Stromal cell of bone marrow (primary cell): ENCODE measurements at regions not wholly inside any gene's neighbourhood (a gene's known extent, or its start where the extent isn't known, plus 50 kb on each side); places are given as distances from the start of the nearest gene placed in this dataset.
A peak's percentile ranks its signal among the peaks of the same experiment; 100 is the strongest.

Source experiments
- DNase-seq: peaks from one replicate; pipeline ENCODE4 v3.0.0-alpha.2; 2012; ENCODE audit warnings: low read depth

DNA sequence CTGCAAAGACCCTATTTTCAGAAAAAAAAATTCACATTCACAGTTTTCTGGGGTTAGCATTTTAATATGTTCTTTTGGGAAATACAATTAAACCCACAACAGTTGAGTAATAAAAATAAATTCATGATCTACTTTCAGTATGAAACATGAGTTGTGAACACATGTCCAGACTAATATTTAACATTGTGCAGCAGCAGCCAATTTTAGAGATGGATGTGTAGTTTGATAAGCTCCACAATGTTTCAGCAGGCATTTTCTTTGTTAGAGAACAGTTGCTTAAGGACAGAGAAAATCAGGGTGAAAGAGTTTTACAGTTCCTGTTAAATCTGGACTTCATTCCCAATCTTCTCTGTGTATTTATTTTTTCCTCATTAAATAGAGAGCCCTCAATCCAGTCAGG lies 519.5 kb downstream of the PIK3C3 start:
- no peak for DNase-seq

- no peak for DNase-seq
Measured at GRCh38 chr18:42475157-42475556, 520.1 kb downstream of the PIK3C3 start.

- DNase-seq: no peak
Measured at GRCh38 chr18:42477267-42477666, 522.2 kb downstream of the PIK3C3 start.

- no peak for DNase-seq
Measured at GRCh38 chr18:42480441-42480840, 525.4 kb downstream of the PIK3C3 start.

DNA sequence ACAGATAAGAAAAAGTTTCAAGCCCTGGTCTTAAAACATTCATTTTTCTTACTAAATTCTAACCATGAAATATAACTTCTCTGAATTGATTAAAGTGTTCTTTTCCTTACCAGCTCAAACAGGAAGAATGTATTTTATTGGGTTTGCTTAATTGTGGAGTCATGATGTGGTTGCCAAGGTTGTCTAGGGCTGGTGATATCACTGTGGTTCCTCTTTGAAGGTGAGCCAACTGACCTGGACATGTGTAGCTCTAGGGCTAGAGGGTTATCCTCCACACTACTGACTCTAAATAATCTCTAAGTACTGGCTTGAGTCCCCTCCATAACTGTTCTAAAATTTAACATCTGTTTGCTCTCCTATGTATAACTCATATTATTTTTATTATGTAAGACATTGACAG lies 529.6 kb downstream of the PIK3C3 start:
- no peak for DNase-seq

- DNase-seq: no peak
Measured at GRCh38 chr18:42486271-42486670, 531.2 kb downstream of the PIK3C3 start.

GRCh38 chr18:42508683-42509296 lies 553.8 kb downstream of the PIK3C3 start:
- no peak for DNase-seq

DNA sequence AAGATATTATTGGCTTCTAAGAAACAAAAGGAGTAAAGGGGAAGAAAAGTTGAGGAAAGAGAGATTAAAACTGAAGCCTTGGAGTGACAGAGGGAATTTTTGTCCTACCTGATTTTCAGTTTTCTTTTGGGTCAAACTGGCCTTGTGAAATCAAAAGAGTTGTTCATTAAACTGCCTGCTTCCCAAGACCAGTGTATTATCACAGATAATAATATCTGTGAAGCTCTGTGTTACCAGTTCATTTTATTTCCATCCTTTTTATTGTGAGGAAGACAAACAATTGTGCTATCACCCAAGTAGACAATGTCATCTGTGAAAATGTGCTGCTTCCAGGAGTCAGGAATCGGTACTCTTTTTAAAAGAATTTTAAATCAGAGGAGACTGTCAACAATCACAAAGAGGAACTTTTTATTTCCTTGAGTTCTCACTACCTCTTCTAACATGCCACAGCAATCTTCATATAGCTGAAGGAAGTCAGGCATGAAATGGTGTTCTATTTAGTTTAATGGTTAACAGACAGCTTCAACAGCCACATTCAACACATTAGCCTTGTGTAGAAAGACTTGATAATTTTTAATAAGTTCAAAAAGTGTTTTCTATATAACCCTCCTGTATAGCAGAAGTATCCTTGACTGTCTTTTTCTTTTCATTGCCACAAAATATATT lies 554.8 kb downstream of the PIK3C3 start:
- no peak for DNase-seq

DNA sequence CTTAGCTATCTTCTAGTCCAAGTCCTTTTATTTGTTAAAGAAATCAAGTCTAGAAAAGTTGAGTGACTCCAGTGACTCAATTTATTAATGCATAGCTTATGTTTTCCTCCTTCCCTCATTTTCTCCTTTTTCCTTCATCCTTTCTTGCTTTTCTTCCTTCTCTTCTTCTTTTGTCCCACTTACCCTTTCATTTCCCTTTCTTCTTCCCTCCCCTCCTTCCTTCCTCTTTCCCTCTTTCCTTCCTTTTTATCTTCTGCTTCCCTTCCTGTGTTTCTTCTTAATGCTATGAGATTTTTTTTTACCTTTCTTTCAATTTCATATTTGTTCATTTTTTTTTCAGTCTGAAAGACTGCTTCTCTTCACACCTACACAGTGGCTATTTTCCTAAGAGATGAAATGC lies 555.5 kb downstream of the PIK3C3 start:
- DNase-seq: no peak

DNA sequence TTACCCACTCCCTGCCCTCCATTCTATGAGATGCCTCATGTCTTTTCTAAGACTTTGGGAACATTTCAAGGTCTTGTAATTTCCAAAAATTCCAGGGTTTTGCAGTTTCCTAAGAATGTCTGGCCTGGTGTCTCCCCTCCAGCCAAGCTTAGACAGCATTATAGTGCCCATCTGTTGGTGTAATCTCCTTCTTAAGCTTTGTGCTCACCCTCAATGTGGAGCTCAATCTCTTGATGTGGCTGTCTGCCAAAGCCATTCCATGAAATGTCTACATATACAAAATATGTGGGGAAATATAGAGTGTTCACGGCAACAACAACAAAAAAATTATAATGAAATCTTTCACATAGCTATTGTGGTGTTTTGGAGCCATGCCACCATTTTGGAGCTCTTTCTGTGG lies 558.4 kb downstream of the PIK3C3 start:
- no peak for DNase-seq

- DNase-seq: peak; percentile 13
Measured at GRCh38 chr18:42514512-42514911, 559.5 kb downstream of the PIK3C3 start.

DNA sequence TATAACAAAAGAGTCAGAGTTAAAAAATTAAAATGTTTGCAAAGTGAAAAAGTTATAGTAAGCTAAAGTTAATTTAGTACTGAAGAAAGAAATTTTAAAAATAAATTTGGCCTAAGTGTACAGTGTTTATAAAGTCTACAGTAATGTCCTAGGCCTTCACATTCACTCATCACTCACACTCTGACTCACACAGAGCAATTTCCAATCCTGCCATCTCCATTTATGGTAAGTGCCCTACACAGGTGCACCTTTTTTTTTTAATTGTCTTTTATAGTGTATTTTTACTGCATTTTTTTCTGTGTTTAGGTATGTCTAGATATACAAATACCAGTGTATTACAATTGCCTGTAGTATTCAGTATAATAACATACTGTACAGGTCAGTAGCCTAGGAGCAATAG lies 562.9 kb downstream of the PIK3C3 start:
- DNase-seq: no peak

- peak; percentile 6 for DNase-seq
Measured at GRCh38 chr18:42518331-42518730, 563.3 kb downstream of the PIK3C3 start.

DNA sequence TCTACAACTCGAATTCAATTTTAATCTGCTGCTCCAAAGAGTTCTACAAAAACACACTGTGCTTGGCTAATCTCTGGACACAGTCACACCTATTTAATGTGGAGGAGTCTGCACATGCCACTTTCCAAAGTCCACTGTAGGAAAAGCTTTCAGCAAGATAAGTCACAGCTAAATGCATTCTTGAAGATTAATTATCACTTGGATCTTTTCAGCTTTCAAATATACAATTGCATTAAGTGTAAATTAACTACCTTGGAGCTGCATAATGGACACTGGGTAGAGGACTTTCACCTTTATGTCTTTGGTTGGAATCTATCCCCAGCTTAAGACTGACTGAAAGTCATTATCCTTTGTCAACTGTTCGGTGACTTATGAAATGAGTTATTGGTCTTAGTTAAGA lies 565.1 kb downstream of the PIK3C3 start:
- DNase-seq: no peak

DNA sequence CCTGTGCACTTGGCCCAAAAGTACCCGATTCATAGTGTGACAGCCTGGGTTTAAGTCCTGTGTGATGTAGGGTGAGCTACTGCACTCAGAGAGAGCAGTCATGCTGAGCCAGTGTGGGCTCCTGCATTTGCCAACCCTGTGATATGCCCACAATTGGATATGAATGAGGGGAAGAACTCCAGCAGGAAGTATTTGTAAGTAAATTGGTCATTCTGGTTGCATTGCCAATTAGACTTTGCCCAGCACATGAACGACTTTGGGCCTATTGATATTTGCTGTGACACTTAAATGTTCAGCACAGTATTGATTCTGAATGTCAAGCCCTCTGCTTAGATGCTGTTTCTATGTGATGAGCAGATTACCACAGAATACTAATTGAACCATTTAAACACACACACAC lies 570.9 kb downstream of the PIK3C3 start:
- DNase-seq: no peak

GRCh38 chr18:42527766-42528165 lies 572.7 kb downstream of the PIK3C3 start:
- DNase-seq: no peak

DNA sequence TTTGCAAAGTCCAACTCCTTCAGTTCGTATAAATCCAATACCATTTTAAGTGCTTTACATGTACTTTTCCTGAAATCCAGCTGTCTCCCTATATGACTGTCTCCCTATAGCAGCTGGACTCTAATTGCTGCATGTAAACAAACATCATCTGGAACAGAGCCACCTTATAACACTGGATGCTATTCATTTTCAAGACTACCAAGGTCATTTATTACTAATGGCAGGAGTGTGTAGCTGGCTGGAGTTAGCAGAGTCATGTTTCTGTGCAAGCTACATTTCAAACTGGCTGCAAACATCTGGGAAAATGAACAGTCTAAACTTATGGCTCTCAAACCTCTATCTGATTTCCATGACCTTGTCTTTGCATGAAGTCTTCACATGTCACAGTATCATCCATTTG lies 575.2 kb downstream of the PIK3C3 start:
- DNase-seq: no peak

- no peak for DNase-seq
Measured at GRCh38 chr18:42532119-42532518, 577.1 kb downstream of the PIK3C3 start.

DNA sequence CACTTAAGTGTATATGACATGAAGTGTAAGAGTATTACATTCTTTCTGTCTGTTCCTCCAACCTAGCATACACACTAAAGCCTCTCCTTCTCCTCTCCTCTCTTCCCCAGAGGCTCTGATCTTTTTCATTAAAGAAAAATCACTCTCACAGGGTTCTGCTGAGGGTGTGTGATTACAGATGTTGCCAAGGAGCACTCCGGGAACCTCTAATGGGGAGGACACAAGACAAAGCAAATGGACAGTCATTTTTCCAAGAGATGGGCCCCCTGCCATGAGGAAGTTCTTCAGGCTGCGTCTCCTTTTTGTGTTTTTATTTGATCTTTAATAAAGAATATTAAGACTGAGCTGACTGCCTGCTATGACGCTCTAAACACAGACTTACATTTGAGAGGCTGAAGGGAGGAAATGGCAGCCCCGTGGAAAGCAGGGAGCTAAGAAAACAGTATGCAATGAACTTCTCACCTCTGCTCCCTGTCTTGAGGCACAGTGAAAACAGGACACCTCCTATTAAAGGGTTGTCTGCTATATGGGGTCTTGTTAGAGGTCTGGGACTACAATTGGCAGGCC lies 578.1 kb downstream of the PIK3C3 start:
- no peak for DNase-seq

DNA sequence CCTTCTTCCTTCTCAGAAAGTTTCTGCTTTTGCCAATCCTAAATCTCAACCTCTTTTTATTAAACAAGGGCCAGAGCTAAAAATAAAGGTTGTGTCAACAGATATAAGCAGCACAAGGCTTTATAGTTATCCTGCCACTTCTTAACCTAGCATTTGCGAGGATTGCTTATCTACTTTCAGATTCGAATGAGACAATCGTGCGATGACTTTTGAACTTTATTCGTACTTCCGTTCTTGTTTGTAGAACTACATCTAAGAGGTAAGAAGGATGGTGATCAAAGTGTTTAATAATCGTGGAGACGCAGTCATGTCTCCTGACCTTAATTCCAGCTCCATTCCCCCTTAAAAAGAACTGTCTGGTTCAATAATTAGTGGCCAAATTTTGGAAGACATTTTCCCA lies 578.6 kb downstream of the PIK3C3 start:
- no peak for DNase-seq

DNA sequence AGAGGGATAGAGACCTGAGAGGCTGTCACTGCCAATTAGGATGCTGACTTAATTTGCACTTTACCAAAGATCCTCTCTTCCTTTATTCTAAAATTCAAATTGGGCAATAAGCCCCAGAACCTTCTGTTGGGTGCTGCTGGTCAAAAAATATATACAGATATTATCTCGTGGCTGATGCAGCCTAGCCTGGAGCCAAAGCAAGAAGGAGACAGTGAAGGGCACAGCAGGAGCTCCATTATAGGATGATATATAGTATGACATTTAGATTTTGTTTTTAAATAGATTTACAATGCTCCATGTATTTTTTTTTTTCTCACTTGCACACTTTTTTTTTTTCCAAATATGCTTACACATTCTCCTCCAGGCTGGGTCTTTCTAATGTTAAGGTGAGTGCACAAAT lies 579.3 kb downstream of the PIK3C3 start:
- DNase-seq: no peak

GRCh38 chr18:42536442-42536841 lies 579.0 kb downstream of the RIT2 start:
- no peak for DNase-seq

DNA sequence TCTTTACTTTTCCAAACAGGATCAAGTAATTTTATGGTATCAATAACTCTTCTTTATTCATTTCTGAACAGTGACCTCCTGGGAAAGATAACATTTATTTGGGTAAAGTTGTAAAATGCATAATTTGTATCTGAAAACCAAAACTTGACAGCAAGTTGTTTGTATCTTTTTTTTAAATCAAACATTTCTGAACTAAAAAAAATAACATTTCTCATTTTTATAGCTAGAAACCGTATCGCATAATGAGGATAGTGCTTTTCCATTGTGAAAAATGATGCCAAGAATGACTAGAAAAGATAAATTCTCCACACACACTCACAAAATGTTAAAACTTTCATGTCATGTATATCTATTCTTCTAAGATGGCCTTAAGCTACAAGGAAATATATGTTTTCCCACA lies 578.2 kb downstream of the RIT2 start:
- no peak for DNase-seq

DNA sequence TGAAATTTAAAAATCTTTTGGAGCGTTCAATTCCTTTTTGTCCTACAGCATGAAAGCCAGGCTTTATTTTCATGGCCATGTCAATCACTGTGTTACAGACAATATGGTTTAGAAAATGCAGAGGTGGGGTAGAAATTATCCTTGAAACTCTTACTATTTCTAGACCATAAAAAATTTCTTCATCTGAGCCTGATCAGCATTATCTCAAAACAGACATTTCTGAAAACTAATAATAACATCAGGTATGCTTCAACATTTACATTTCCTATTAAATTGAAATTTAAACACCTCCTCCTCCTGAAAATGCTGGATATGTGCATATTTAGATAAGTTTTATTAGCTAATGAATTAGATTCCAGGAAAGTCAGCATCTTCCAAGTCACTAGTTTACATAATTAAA lies 570.6 kb downstream of the RIT2 start:
- no peak for DNase-seq
